ENCODE measurements at regions not wholly inside any gene's neighbourhood (a gene's known extent, or its start where the extent isn't known, plus 50 kb on each side); places are given as distances from the start of the nearest gene placed in this dataset.

DNA sequence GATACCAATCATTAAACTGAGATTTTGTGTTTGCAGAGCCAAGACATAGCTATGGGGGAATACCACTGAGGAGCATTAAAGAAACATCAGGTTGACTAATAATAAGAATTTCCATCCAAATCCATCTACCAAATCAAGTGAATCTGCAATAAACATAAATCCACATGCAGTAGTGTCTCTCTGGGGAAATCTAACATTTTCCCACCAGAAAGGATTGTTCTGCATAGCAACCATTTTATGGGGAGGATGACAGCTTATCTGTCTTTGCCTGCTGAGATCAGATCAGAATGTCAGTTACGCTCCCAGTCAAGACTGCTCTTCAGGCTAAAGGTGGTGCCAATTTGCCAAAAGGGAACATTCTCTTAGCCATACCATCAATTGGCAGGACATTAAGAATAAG is 1098.9 kb upstream of the CHAC2 start:
- DNase-seq = no peak
- Histone ChIP-seq H3K36me3 (ENCODE audit: control insufficient read depth, insufficient read depth, low read length) (no peaks in the 10 kb centered on the region), H3K9me3 (ENCODE audit: control insufficient read depth, low read length) (peaks cover 20% of the 10 kb centered on the region), H3K4me3 (ENCODE audit: low read length) (no peak overlapping the region), H3K4me1 (ENCODE audit: control insufficient read depth, insufficient read depth, low read length) (peaks cover 5% of the 10 kb centered on the region), H3K9ac (ENCODE audit: extremely low read depth, low read length, poor library complexity, severe bottlenecking) (no peak overlapping the region), H3K27me3 (ENCODE audit: control insufficient read depth, insufficient read depth, low read length, poor library complexity, severe bottlenecking) (no peaks in the 10 kb centered on the region), H3K27ac (ENCODE audit: low read depth, low read length) (no peak overlapping the region)
- no peak overlapping the region for H3K4me3 Mint-ChIP-seq
- H3K4me1 Mint-ChIP-seq = no peaks in the 10 kb centered on the region
- H3K27ac Mint-ChIP-seq = no peak overlapping the region
- TF ChIP-seq, protein P1, sequence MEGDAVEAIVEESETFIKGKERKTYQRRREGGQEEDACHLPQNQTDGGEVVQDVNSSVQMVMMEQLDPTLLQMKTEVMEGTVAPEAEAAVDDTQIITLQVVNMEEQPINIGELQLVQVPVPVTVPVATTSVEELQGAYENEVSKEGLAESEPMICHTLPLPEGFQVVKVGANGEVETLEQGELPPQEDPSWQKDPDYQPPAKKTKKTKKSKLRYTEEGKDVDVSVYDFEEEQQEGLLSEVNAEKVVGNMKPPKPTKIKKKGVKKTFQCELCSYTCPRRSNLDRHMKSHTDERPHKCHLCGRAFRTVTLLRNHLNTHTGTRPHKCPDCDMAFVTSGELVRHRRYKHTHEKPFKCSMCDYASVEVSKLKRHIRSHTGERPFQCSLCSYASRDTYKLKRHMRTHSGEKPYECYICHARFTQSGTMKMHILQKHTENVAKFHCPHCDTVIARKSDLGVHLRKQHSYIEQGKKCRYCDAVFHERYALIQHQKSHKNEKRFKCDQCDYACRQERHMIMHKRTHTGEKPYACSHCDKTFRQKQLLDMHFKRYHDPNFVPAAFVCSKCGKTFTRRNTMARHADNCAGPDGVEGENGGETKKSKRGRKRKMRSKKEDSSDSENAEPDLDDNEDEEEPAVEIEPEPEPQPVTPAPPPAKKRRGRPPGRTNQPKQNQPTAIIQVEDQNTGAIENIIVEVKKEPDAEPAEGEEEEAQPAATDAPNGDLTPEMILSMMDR (conservative IDR thresholded peaks at IDR 0.05) = no peak
- no peaks in the 10 kb centered on the region for H3K27me3 Mint-ChIP-seq (ENCODE audit: insufficient read depth)
- H3K9me3 Mint-ChIP-seq = peaks cover 24% of the 10 kb centered on the region
- H3K36me3 Mint-ChIP-seq (ENCODE audit: low read depth) = peaks cover 2% of the 10 kb centered on the region
- WGBS, 2 experiments (ENCODE audit: insufficient coverage in 1 of 2, insufficient read length in 1 of 2) = 92% methylated on average over 1 of the region's 1 CpG; no CpG with 5 or more reads in 1 of the 2 experiments

GRCh38 chr2:52659546-52659945 is 1108.1 kb upstream of the CHAC2 start:
- H3K9me3 Mint-ChIP-seq = no peaks in the 10 kb centered on the region
- no peak for DNase-seq
- no peak overlapping the region for H3K4me3 Mint-ChIP-seq
- no peak overlapping the region for H3K27ac Mint-ChIP-seq
- no peaks in the 10 kb centered on the region for H3K4me1 Mint-ChIP-seq
- H3K9ac ChIP-seq (ENCODE audit: extremely low read depth, low read length, poor library complexity, severe bottlenecking) = no peak overlapping the region
- H3K27me3 Mint-ChIP-seq (ENCODE audit: insufficient read depth) = no peaks in the 10 kb centered on the region
- no peak overlapping the region for H3K27ac ChIP-seq (ENCODE audit: low read depth, low read length)
- no peaks in the 10 kb centered on the region for H3K27me3 ChIP-seq (ENCODE audit: control insufficient read depth, insufficient read depth, low read length, poor library complexity, severe bottlenecking)
- WGBS, 2 experiments (ENCODE audit: insufficient coverage in 1 of 2, insufficient read length in 1 of 2) = 93% methylated on average over 3 of the region's 3 CpGs; no CpG with 5 or more reads in 1 of the 2 experiments
- no peaks in the 10 kb centered on the region for H3K36me3 ChIP-seq (ENCODE audit: control insufficient read depth, insufficient read depth, low read length)
- H3K4me1 ChIP-seq (ENCODE audit: control insufficient read depth, insufficient read depth, low read length) = no peaks in the 10 kb centered on the region
- TF ChIP-seq, protein P1 (conservative IDR thresholded peaks at IDR 0.05) = no peak
- peaks cover 3% of the 10 kb centered on the region for H3K9me3 ChIP-seq (ENCODE audit: control insufficient read depth, low read length)
- H3K36me3 Mint-ChIP-seq (ENCODE audit: low read depth) = no peaks in the 10 kb centered on the region
- no peak overlapping the region for H3K4me3 ChIP-seq (ENCODE audit: low read length)

DNA sequence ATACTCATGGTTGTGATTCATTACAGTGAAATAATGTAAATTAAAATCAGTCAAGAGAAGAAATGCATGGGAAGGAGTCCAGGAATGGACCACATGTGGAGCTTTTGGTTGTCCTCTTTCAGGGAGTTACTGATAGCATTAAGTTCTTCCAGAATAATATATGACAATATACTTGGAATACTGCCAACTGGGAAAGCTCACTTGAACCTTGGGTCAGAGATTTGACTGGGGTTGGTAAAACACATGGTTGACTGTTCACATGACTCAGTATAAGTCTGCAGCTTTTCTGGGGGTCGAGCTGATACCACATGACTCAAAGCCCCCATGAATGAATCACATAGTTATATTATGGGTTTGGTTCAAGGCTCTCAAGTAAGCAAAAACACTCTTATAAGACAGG is 1109.0 kb upstream of the CHAC2 start:
- Histone ChIP-seq H3K4me1 (ENCODE audit: control insufficient read depth, insufficient read depth, low read length) (no peaks in the 10 kb centered on the region), H3K36me3 (ENCODE audit: control insufficient read depth, insufficient read depth, low read length) (no peaks in the 10 kb centered on the region), H3K27ac (ENCODE audit: low read depth, low read length) (no peak overlapping the region), H3K9me3 (ENCODE audit: control insufficient read depth, low read length) (peaks cover 12% of the 10 kb centered on the region), H3K4me3 (ENCODE audit: low read length) (no peak overlapping the region), H3K9ac (ENCODE audit: extremely low read depth, low read length, poor library complexity, severe bottlenecking) (no peak overlapping the region), H3K27me3 (ENCODE audit: control insufficient read depth, insufficient read depth, low read length, poor library complexity, severe bottlenecking) (no peaks in the 10 kb centered on the region)
- Mint-ChIP-seq H3K27ac (no peak overlapping the region), H3K9me3 (peaks cover 3% of the 10 kb centered on the region), H3K27me3 (ENCODE audit: insufficient read depth) (no peaks in the 10 kb centered on the region), H3K4me1 (no peaks in the 10 kb centered on the region), H3K4me3 (no peak overlapping the region), H3K36me3 (ENCODE audit: low read depth) (no peaks in the 10 kb centered on the region)
- WGBS, 2 experiments (ENCODE audit: insufficient coverage in 1 of 2, insufficient read length in 1 of 2) = 60% methylated on average over 1 of the region's 1 CpG; no CpG with 5 or more reads in 1 of the 2 experiments
- DNase-seq = no peak
- TF ChIP-seq, protein P1 (conservative IDR thresholded peaks at IDR 0.05) = no peak
